GM06990 (cell line): ENCODE measurements at regions not wholly inside any gene's neighbourhood (a gene's known extent, or its start where the extent isn't known, plus 50 kb on each side); places are given as distances from the start of the nearest gene placed in this dataset.

ENCODE experiments used
- DNase-seq: peaks from one replicate; pipeline ENCODE4 v3.0.0-alpha.2; 2011; ENCODE audit not compliant: insufficient read length; ENCODE audit errors: extremely low read depth
- H3K27me3 ChIP-seq: replicated peaks from 2 replicates; pipeline ENCODE4 v1.6.0; 2011; ENCODE audit warnings: low read length; ENCODE audit not compliant: control insufficient read depth, insufficient read depth
- H3K36me3 ChIP-seq: 2 replicates; pipeline ENCODE4 v1.5.1; 2011; ENCODE audit warnings: low read length; ENCODE audit not compliant: control insufficient read depth, insufficient read depth
- H3K4me3 ChIP-seq: replicated peaks from 2 replicates; pipeline ENCODE4 v1.5.1; 2011; ENCODE audit warnings: low read depth, mild to moderate bottlenecking, control low read depth, low read length
- CTCF ChIP-seq: IDR thresholded peaks from 2 replicates; pipeline ENCODE4 v1.5.1; 2011; ENCODE audit warnings: low read length, control low read depth, mild to moderate bottlenecking, inconsistent platforms; ENCODE audit not compliant: insufficient read depth, poor library complexity, severe bottlenecking

GRCh38 chr5:110094548-110094947, 404.8 kb downstream of the MAN2A1 start:
- DNase-seq = no peak

GRCh38 chr5:110096419-110096818, 406.7 kb downstream of the MAN2A1 start:
- TF ChIP-seq CTCF = no peak
- Histone ChIP-seq H3K4me3 (no peak overlapping the region), H3K27me3 (no peaks in the 10 kb centered on the region), H3K36me3 (no peaks in the 10 kb centered on the region)
- DNase-seq = no peak

More at GRCh38 chr5:110094548-110094947, 404.8 kb downstream of the MAN2A1 start:
- no peak overlapping the region for H3K4me3 ChIP-seq
- no peaks in the 10 kb centered on the region for H3K27me3 ChIP-seq
- no peaks in the 10 kb centered on the region for H3K36me3 ChIP-seq
- no peak for TF ChIP-seq CTCF

DNA sequence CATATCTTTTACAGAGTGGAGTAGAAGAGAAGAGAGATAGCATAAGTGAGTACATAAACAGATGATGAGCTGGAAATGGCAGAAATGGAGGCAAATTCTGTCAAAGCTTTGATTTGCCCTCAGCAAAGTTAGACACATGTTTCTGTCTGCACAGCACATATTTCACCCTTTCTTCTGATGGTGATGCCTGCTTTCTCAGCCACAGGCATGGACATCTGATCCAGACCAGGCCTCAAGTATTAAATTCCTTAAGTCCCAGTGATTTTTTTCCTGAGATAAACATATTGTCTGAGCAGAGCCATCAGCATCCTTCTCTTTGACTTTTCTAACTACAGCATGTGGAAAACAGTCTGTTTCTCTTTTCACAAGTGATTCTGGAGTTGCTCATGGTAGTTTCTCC, 409.8 kb downstream of the MAN2A1 start:
- DNase-seq = no peak
- H3K27me3 ChIP-seq = no peaks in the 10 kb centered on the region
- no peak overlapping the region for H3K4me3 ChIP-seq
- TF ChIP-seq CTCF = no peak
- H3K36me3 ChIP-seq = no peaks in the 10 kb centered on the region

GRCh38 chr5:110103081-110103480, 413.4 kb downstream of the MAN2A1 start:
- Histone ChIP-seq H3K4me3 (no peak overlapping the region), H3K36me3 (no peaks in the 10 kb centered on the region), H3K27me3 (no peaks in the 10 kb centered on the region; the same call in 1 of the 2 replicates)
- DNase-seq = no peak
- TF ChIP-seq CTCF = no peak

GRCh38 chr5:110104060-110104725, 414.5 kb downstream of the MAN2A1 start:
- DNase-seq = no peak
- H3K36me3 ChIP-seq = no peaks in the 10 kb centered on the region
- no peak for TF ChIP-seq CTCF
- H3K27me3 ChIP-seq = no peaks in the 10 kb centered on the region; the same call in 1 of the 2 replicates
- no peak overlapping the region for H3K4me3 ChIP-seq
